22Rv1 (cell line): ENCODE measurements at regions not wholly inside any gene's neighbourhood (a gene's known extent, or its start where the extent isn't known, plus 50 kb on each side); places are given as distances from the start of the nearest gene placed in this dataset.
A peak's percentile ranks its signal among the peaks of the same experiment; 100 is the strongest.

Experiments
- ZFX ChIP-seq: fragments of 450-650 bp; IDR thresholded peaks from 2 replicates; pipeline ENCODE4 v1.6.1; 2017; ENCODE audit warnings: antibody characterized with exemption, borderline replicate concordance
- TF ChIP-seq, protein P1 (sequence below): fragments of 450-650 bp; IDR thresholded peaks from 2 replicates; pipeline ENCODE4 v1.5.1; 2017; ENCODE audit warnings: mild to moderate bottlenecking

DNA sequence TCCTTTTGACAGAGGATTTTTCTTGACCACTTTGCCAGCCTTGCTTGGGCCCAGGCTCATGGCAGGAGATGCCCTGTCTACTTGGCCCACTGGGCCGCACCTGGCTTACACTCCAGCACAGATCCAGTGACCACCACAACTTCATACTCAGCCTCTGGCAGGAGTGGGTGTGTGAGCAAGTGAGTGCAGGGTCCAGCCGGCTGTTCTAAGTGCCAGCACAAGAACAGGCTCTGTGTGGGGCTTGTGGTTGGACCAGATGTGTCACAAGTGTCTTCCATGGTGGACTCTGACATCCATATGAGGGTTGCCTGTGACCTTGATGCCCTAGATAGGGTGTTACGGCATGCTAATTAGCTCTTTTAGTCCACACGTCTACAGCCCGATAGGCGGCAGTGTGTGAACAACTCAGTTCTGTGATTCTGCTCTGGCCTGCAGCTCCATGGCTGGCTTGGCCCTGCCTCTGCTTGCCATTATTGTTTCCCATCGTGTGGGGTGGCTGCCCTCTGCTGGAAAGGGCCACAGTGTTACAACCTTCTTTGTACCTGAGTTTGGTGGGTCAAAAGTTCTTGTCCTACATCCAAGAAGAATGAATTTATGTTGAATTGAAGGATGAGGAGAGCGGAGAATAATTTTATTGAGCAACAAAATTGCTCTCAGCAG is 1089.1 kb downstream of the SLC6A15 start:
- TF ChIP-seq, protein P1, sequence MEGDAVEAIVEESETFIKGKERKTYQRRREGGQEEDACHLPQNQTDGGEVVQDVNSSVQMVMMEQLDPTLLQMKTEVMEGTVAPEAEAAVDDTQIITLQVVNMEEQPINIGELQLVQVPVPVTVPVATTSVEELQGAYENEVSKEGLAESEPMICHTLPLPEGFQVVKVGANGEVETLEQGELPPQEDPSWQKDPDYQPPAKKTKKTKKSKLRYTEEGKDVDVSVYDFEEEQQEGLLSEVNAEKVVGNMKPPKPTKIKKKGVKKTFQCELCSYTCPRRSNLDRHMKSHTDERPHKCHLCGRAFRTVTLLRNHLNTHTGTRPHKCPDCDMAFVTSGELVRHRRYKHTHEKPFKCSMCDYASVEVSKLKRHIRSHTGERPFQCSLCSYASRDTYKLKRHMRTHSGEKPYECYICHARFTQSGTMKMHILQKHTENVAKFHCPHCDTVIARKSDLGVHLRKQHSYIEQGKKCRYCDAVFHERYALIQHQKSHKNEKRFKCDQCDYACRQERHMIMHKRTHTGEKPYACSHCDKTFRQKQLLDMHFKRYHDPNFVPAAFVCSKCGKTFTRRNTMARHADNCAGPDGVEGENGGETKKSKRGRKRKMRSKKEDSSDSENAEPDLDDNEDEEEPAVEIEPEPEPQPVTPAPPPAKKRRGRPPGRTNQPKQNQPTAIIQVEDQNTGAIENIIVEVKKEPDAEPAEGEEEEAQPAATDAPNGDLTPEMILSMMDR = peak; percentile 77
- TF ChIP-seq ZFX = no peak
